GM10248 (cell line): ENCODE measurements at regions not wholly inside any gene's neighbourhood (a gene's known extent, or its start where the extent isn't known, plus 50 kb on each side); places are given as distances from the start of the nearest gene placed in this dataset.

Experiments
- CTCF ChIA-PET: fragments of 300-600 bp; sonication (Branson Sonifier 250); formaldehyde crosslinking; extraction: SDS; loops from one replicate; lab custom pipeline; 2021; ENCODE audit warnings: antibody characterized with exemption; lab: Yijun Ruan, JAX
- POLR2A ChIA-PET: fragments of 350-650 bp; sonication (Branson Sonifier 250); formaldehyde crosslinking; extraction: SDS; loops from one replicate; lab custom pipeline; 2020; ENCODE audit warnings: antibody characterized with exemption; lab: Yijun Ruan, JAX
- DNase-seq: peaks from one replicate; pipeline ENCODE4 v3.0.0; 2012; ENCODE audit errors: extremely low spot score
- TF ChIP-seq, protein P1 (sequence below): IDR thresholded peaks from 2 replicates; pipeline ENCODE4 v1.5.1; 2012; ENCODE audit warnings: mild to moderate bottlenecking, low read depth; ENCODE audit errors: extremely low read depth, missing control alignments, control extremely low read depth

DNA sequence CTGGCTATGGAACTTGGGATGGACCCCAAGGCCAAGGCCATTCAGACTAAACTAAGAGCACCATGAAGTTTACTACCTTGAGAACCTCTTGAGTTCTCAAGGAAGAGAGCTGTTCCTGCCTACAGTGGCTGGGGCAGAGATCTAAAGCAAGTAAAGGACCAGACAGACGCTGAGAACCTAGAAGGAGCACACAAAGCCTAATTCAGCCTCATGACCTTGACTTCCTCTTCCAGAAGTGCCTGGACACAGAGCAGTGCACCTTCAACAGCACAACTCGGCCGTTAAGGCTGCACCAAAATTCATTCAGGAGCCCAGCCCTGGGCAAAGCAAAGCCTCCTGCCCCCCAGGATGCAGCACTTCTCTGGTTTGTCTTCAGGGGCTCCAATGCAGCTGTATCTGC is 82.9 kb upstream of the AKIP1 start:
- TF ChIP-seq, protein P1, sequence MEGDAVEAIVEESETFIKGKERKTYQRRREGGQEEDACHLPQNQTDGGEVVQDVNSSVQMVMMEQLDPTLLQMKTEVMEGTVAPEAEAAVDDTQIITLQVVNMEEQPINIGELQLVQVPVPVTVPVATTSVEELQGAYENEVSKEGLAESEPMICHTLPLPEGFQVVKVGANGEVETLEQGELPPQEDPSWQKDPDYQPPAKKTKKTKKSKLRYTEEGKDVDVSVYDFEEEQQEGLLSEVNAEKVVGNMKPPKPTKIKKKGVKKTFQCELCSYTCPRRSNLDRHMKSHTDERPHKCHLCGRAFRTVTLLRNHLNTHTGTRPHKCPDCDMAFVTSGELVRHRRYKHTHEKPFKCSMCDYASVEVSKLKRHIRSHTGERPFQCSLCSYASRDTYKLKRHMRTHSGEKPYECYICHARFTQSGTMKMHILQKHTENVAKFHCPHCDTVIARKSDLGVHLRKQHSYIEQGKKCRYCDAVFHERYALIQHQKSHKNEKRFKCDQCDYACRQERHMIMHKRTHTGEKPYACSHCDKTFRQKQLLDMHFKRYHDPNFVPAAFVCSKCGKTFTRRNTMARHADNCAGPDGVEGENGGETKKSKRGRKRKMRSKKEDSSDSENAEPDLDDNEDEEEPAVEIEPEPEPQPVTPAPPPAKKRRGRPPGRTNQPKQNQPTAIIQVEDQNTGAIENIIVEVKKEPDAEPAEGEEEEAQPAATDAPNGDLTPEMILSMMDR = no peak
- ChIA-PET POLR2A (no interaction called here), CTCF (interaction anchor here (1.1 to 3.6 kb wide), 2 partner anchors 10 to 14 kb away, joined by 5 to 23 read pairs; no protein-coding TSS in a partner anchor)
- DNase-seq = no peak

DNA sequence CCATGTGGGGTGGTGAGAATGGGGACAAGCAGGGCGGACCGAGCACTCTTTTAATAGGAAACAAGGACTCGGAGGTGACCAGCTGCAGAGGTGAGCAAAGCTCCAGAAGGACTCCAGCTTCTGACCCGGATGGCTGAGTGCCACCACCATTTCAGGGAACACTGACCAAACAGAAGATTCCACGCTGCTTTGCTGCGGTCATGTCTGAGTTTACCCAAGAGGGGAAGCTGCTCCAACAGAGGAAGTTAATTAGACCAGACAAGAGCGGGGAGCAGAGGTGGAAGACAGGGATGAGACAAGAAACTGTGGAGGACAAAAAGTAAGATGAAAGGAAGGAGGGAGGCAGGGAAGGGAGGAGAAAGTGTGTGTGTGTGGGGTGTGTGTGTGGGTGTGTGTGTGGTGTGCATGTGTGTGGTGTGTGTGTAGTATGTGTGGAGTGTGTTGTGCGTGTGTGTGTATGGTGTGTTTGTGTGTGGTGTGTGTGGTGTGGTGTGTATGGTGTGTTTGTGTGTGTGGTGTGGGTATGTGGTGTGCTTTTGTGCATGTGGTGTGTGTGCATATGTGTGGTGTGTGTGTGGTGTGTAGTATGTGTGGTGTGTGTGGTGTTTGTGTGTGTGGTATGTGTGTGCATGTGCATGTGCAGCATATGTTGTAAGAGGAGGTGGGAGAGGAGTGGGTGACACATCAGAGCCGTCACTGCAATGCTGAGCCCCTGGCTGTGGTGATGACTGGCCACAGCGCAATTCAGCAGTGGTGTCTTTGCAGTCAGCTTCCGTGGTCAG is 82.2 kb upstream of the AKIP1 start:
- TF ChIP-seq, protein P1 = no peak
- ChIA-PET CTCF (interaction anchor here (3.6 kb wide), 1 partner anchor 15 kb away, joined by 23 read pairs; no protein-coding TSS in a partner anchor), POLR2A (interaction anchor here (0.6 kb wide), 1 partner anchor 418 kb away, joined by 3 read pairs; no protein-coding TSS in a partner anchor)
- DNase-seq = no peak

DNA sequence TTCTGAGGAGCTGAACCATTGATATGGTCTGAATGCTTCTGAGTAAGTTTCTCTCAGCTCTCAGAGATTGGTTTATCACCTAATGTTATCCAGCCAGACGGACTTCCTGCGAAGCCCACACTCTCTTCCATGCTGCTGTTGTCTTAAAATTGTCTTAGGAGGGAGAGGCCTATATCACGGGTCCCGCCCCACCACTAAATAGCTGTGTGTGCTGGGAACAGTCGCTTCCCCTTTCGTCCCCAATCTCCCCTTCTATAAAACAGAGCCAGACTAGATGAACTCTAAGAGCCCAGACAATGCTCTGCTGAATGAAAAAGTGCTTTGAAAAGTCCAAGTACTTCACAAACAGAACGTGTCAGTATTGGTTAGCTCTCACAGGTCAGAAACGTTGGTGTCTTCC is 81.4 kb upstream of the AKIP1 start:
- no peak for DNase-seq
- ChIA-PET POLR2A (interaction anchor here (0.6 kb wide), 1 partner anchor 418 kb away, joined by 3 read pairs; no protein-coding TSS in a partner anchor), CTCF (no interaction called here)
- TF ChIP-seq, protein P1 = no peak

DNA sequence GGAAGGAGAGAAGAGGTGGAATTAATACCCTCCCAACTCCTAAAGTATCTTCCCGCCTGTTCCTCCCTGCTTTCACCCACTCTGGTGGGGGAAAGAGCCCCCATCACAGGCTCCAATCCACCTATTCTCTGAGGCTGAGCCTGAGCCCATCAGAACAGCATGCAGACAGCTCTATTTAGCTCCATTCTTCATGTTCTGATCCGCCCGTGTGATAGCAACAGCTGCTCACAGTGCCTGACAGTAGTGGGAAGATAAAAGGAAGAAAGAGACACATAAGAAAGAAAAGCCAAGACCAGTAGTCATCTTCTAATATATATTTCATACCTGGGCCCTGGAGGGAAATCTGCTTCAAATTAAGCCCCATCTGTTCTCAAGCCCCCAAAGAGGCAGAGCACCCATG is 80.3 kb upstream of the AKIP1 start:
- no peak for DNase-seq
- TF ChIP-seq, protein P1 = no peak
- ChIA-PET POLR2A (no interaction called here), CTCF (no interaction called here)

DNA sequence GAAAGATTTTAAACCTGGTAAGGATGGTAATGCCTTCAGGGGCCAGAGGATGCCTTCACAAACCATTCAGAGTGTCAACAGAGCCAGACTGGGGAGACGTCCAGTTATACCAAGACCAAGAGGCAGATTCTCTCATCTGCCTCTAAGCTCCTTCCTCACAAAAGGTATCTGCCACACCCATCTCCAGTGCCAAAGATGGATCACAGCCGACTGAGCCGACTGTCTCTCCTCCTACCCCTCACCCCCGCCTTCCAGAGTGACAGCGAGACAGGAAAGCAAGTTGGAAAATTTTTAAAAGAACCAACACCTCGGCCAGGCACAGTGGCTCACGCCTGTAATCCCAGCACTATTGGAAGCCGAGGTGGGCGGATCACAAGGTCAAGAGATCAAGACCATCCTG is 79.1 kb upstream of the AKIP1 start:
- ChIA-PET POLR2A (no interaction called here), CTCF (interaction anchor here (1.9 kb wide), 1 partner anchor 128 kb away, joined by 4 read pairs; no protein-coding TSS in a partner anchor)
- DNase-seq = no peak
- TF ChIP-seq, protein P1 = no peak

DNA sequence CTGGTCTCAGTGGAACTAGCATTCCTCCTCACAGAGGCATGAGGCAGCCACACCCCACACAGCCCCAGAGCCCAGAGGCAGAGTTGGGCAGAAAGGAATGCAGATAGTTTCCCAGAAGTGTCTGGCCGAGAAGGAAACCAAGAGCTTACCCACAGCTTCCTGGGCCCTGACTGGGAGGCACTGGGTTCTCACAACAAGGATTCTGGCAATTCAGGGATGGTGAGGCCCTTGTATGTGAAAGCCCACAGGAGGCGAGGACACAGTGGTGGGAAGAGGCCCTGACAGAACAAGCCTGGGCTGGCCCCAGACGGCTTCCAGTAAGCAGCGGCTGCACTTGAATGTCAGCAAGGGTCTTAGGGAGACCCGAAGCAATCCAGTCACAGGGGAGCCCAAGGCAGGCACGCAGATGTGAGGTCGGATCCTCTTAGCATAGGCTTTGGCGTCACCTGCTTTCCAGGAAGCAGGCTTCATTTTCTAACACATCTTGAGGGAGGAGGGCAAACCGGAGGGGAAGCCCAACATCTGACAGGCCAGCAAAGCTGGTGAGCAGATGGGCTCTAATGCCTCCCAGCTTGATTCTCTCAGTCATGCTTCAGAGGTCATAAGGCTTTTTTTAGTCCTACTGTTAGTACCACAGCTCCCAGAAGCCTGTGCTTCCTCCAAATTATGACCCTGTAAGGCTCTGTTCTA is 78.3 kb upstream of the AKIP1 start:
- ChIA-PET CTCF (interaction anchor here (0.7 to 3.7 kb wide), 4 partner anchors 19 to 127 kb away, joined by 3 to 12 read pairs (median 4); a partner anchor contains a TSS), POLR2A (no interaction called here)
- TF ChIP-seq, protein P1 = no peak
- DNase-seq = peak; percentile 74
